ENCODE measurements at regions not wholly inside any gene's neighbourhood (a gene's known extent, or its start where the extent isn't known, plus 50 kb on each side); places are given as distances from the start of the nearest gene placed in this dataset.
"Not testable (repeated sequence)": the region's sequence is repeated elsewhere in the genome, so short reads cannot be mapped to it uniquely, and the experiment has no call there.

DNA sequence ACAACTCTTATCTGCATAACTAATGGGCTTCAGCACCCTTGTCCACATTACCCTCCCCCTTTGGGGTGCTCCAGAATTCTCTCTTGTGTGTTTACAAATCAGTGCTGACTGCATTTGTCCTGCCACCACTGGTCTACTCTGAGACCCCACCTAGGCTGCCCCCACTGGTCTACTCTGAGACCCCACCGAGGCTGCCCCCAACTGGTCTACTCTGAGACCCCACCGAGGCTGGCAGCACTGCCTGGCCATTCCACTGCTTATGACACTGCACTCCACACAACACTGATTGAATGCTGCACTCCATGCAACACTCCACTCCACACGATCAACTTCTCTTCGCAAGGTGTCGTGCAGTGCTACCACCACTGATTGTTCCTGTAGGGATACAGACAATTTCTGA, 1459.2 kb upstream of the SLC10A2 start:
- no peaks in the 10 kb centered on the region for H3K9me3 Mint-ChIP-seq
- WGBS, 2 experiments (ENCODE audit: insufficient coverage in 1 of 2, insufficient read length in 1 of 2) = 83 to 93% methylated on average over 3 to 5 of the region's 5 CpGs
- H3K4me3 ChIP-seq (ENCODE audit: low read length) = no peak overlapping the region
- no peaks in the 10 kb centered on the region for H3K9me3 ChIP-seq (ENCODE audit: control insufficient read depth, low read length)
- no peak for DNase-seq
- peaks cover 2% of the 10 kb centered on the region for H3K4me1 ChIP-seq (ENCODE audit: control insufficient read depth, insufficient read depth, low read length)
- no peak overlapping the region for H3K9ac ChIP-seq (ENCODE audit: extremely low read depth, low read length, poor library complexity, severe bottlenecking)
- TF ChIP-seq, protein P1, sequence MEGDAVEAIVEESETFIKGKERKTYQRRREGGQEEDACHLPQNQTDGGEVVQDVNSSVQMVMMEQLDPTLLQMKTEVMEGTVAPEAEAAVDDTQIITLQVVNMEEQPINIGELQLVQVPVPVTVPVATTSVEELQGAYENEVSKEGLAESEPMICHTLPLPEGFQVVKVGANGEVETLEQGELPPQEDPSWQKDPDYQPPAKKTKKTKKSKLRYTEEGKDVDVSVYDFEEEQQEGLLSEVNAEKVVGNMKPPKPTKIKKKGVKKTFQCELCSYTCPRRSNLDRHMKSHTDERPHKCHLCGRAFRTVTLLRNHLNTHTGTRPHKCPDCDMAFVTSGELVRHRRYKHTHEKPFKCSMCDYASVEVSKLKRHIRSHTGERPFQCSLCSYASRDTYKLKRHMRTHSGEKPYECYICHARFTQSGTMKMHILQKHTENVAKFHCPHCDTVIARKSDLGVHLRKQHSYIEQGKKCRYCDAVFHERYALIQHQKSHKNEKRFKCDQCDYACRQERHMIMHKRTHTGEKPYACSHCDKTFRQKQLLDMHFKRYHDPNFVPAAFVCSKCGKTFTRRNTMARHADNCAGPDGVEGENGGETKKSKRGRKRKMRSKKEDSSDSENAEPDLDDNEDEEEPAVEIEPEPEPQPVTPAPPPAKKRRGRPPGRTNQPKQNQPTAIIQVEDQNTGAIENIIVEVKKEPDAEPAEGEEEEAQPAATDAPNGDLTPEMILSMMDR (conservative IDR thresholded peaks at IDR 0.05) = no peak
- no peaks in the 10 kb centered on the region for H3K4me1 Mint-ChIP-seq
- H3K27ac Mint-ChIP-seq = no peak overlapping the region
- no peaks in the 10 kb centered on the region for H3K27me3 Mint-ChIP-seq (ENCODE audit: insufficient read depth)
- no peak overlapping the region for H3K27ac ChIP-seq (ENCODE audit: low read depth, low read length)
- no peaks in the 10 kb centered on the region for H3K36me3 Mint-ChIP-seq (ENCODE audit: low read depth)
- no peak overlapping the region for H3K4me3 Mint-ChIP-seq
- H3K36me3 ChIP-seq (ENCODE audit: control insufficient read depth, insufficient read depth, low read length) = no peaks in the 10 kb centered on the region
- H3K27me3 ChIP-seq (ENCODE audit: control insufficient read depth, insufficient read depth, low read length, poor library complexity, severe bottlenecking) = no peaks in the 10 kb centered on the region

GRCh38 chr13:104522235-104523072, 1456.2 kb upstream of the SLC10A2 start:
- H3K27ac Mint-ChIP-seq = peak overlapping the region; percentile 55
- H3K4me1 Mint-ChIP-seq = no peaks in the 10 kb centered on the region
- H3K36me3 ChIP-seq (ENCODE audit: control insufficient read depth, insufficient read depth, low read length) = no peaks in the 10 kb centered on the region
- H3K4me1 ChIP-seq (ENCODE audit: control insufficient read depth, insufficient read depth, low read length) = no peaks in the 10 kb centered on the region
- 89 to 94% methylated on average over 14 to 25 of the region's 25 CpGs for WGBS, 2 experiments (ENCODE audit: insufficient coverage in 1 of 2, insufficient read length in 1 of 2)
- no peaks in the 10 kb centered on the region for H3K27me3 ChIP-seq (ENCODE audit: control insufficient read depth, insufficient read depth, low read length, poor library complexity, severe bottlenecking)
- H3K4me3 ChIP-seq (ENCODE audit: low read length) = no peak overlapping the region
- no peak overlapping the region for H3K27ac ChIP-seq (ENCODE audit: low read depth, low read length)
- H3K9me3 ChIP-seq (ENCODE audit: control insufficient read depth, low read length) = no peaks in the 10 kb centered on the region
- no peaks in the 10 kb centered on the region for H3K36me3 Mint-ChIP-seq (ENCODE audit: low read depth)
- no peak overlapping the region for H3K9ac ChIP-seq (ENCODE audit: extremely low read depth, low read length, poor library complexity, severe bottlenecking)
- DNase-seq = no peak
- no peak overlapping the region for H3K4me3 Mint-ChIP-seq
- TF ChIP-seq, protein P1 (conservative IDR thresholded peaks at IDR 0.05) = no peak
- no peaks in the 10 kb centered on the region for H3K27me3 Mint-ChIP-seq (ENCODE audit: insufficient read depth)
- H3K9me3 Mint-ChIP-seq = no peaks in the 10 kb centered on the region

- Mint-ChIP-seq H3K36me3 (ENCODE audit: low read depth) (no peaks in the 10 kb centered on the region), H3K27me3 (ENCODE audit: insufficient read depth) (no peaks in the 10 kb centered on the region), H3K4me1 (no peaks in the 10 kb centered on the region), H3K27ac (no peak overlapping the region), H3K9me3 (no peaks in the 10 kb centered on the region), H3K4me3 (no peak overlapping the region)
- no peak overlapping the region for H3K9ac ChIP-seq (ENCODE audit: extremely low read depth, low read length, poor library complexity, severe bottlenecking)
- no peak for DNase-seq
- no peaks in the 10 kb centered on the region for H3K27me3 ChIP-seq (ENCODE audit: control insufficient read depth, insufficient read depth, low read length, poor library complexity, severe bottlenecking)
- TF ChIP-seq, protein P1 (conservative IDR thresholded peaks at IDR 0.05) = no peak
- H3K9me3 ChIP-seq (ENCODE audit: control insufficient read depth, low read length) = no peaks in the 10 kb centered on the region
- H3K36me3 ChIP-seq (ENCODE audit: control insufficient read depth, insufficient read depth, low read length) = no peaks in the 10 kb centered on the region
- 91 to 100% methylated on average over 1 to 2 of the region's 2 CpGs for WGBS, 2 experiments (ENCODE audit: insufficient coverage in 1 of 2, insufficient read length in 1 of 2)
- no peak overlapping the region for H3K27ac ChIP-seq (ENCODE audit: low read depth, low read length)
- H3K4me1 ChIP-seq (ENCODE audit: control insufficient read depth, insufficient read depth, low read length) = no peaks in the 10 kb centered on the region
- H3K4me3 ChIP-seq (ENCODE audit: low read length) = no peak overlapping the region
Measured at GRCh38 chr13:104510422-104510821, 1444.2 kb upstream of the SLC10A2 start.

DNA sequence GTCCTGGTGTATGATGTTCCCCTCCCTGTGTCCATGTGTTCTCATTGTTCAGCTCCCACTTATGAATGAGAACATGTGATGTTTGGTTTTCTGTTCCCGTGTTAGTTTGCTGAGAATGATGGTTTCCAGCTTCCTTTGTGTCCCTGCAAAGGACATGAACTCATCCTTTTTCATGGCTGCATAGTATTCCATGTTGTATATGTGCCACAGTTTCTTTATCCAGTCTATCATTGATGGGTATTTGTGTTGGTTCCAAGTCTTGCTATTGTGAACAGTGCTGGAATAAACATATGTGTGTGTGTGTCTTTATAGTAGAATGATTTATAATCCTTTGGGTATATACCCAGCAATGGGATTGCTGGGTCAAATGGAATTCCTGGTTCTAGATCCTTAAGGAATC, 1427.3 kb upstream of the SLC10A2 start:
- H3K9me3 Mint-ChIP-seq = peaks cover 12% of the 10 kb centered on the region
- not testable (repeated sequence) for H3K27ac ChIP-seq (ENCODE audit: low read depth, low read length); H3K36me3 ChIP-seq (ENCODE audit: control insufficient read depth, insufficient read depth, low read length); H3K36me3 Mint-ChIP-seq (ENCODE audit: low read depth); H3K4me3 Mint-ChIP-seq; H3K27me3 ChIP-seq (ENCODE audit: control insufficient read depth, insufficient read depth, low read length, poor library complexity, severe bottlenecking); DNase-seq; H3K9ac ChIP-seq (ENCODE audit: extremely low read depth, low read length, poor library complexity, severe bottlenecking); H3K4me3 ChIP-seq (ENCODE audit: low read length); H3K4me1 ChIP-seq (ENCODE audit: control insufficient read depth, insufficient read depth, low read length); H3K27me3 Mint-ChIP-seq (ENCODE audit: insufficient read depth); H3K9me3 ChIP-seq (ENCODE audit: control insufficient read depth, low read length); H3K27ac Mint-ChIP-seq; H3K4me1 Mint-ChIP-seq
- 60 to 80% methylated on average over 1 of the region's 1 CpG for WGBS, 2 experiments (ENCODE audit: insufficient coverage in 1 of 2, insufficient read length in 1 of 2)

Data from endodermal cell (in vitro differentiated cells).